ENCODE measurements at regions not wholly inside any gene's neighbourhood (a gene's known extent, or its start where the extent isn't known, plus 50 kb on each side); places are given as distances from the start of the nearest gene placed in this dataset.
"Not testable (repeated sequence)": the region's sequence is repeated elsewhere in the genome, so short reads cannot be mapped to it uniquely, and the experiment has no call there.

DNA sequence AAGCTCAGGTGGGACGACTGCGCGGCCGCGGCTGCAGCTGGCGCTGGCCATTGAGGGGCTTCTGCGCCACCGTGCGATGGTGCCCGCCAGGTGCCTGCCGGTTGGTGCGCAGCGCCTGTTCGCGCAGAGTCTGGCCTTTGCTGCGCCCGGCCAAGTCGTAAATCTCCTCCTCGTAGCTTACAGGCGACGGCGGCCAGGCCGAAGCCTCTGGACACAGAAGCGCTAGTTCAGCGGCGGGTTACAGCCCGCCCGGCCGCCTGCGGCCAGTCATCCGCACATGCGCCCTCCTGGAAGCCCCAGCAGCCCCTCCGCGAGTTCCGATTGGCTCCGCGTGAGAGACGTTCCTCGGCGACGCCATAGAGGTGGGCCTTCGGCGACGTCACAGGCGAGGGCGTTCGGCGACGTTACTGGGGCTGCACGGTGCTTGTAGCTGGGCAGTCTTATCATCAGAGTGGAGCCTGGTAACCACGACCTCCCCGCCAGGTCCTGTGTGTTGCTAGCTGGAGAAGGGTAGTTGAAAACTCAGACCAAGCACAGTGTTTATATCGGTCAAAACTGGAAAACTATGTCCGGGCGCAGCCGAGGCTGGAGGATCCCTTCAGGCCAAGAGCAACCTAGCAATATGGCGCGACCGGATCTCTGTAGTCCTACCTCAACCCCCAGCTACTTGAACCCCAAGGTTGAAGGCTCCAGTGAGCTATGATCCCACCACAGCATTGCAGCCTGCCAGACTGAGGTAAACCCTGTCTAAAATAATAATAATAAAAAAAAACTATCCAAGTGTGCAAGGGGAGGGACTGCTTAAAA, 265.7 kb downstream of the OR4C45 start:
- H3K27me3 Mint-ChIP-seq (ENCODE audit: low read depth): peaks cover 6% of the 10 kb centered on the region; the same call in 1 of the 2 replicates
- H3K4me3 Mint-ChIP-seq: no peak overlapping the region
- CTCF ChIA-PET: no interaction called here
- DNase-seq (ENCODE audit: low spot score) (no peak), ATAC-seq (no peak)
- H3K9me3 Mint-ChIP-seq: peaks cover 33% of the 10 kb centered on the region
- TF ChIP-seq RELA (CRISPR knock-in tag; IDR thresholded peaks at IDR 0.05; ENCODE audit: borderline replicate concordance): no peak
- no peak for TF ChIP-seq ATF3 (CRISPR knock-in tag; conservative IDR thresholded peaks at IDR 0.05)
- no peak for TF ChIP-seq CDX4 (CRISPR knock-in tag; IDR thresholded peaks at IDR 0.05; ENCODE audit: borderline replicate concordance)
- TF ChIP-seq TEAD1 (CRISPR knock-in tag; IDR thresholded peaks at IDR 0.05): no peak
- TF ChIP-seq MLX (CRISPR knock-in tag; IDR thresholded peaks at IDR 0.05): no peak
- TF ChIP-seq ZNF121 (CRISPR knock-in tag; IDR thresholded peaks at IDR 0.05): no peak
- TF ChIP-seq ZNF416 (CRISPR knock-in tag; IDR thresholded peaks at IDR 0.05): no peak
- TF ChIP-seq ZNF138 (CRISPR knock-in tag; conservative IDR thresholded peaks at IDR 0.05): no peak
- TF ChIP-seq AR (CRISPR knock-in tag; IDR thresholded peaks at IDR 0.05): no peak
- TF ChIP-seq ZBTB21 (CRISPR knock-in tag; IDR thresholded peaks at IDR 0.05; ENCODE audit: borderline replicate concordance): no peak
- TF ChIP-seq IRF2 (CRISPR knock-in tag; IDR thresholded peaks at IDR 0.05; ENCODE audit: borderline replicate concordance, low read depth): no peak
- TF ChIP-seq ELF4 (CRISPR knock-in tag; IDR thresholded peaks at IDR 0.05; ENCODE audit: low read depth): no peak
- no peak for TF ChIP-seq KAT7 (CRISPR knock-in tag; IDR thresholded peaks at IDR 0.05; ENCODE audit: borderline replicate concordance)
- no peak for TF ChIP-seq NFYB (CRISPR knock-in tag; conservative IDR thresholded peaks at IDR 0.05; ENCODE audit: low read depth)
- TF ChIP-seq NR1H2 (CRISPR knock-in tag; IDR thresholded peaks at IDR 0.05): no peak
- no peak for TF ChIP-seq ZNF425 (CRISPR knock-in tag; conservative IDR thresholded peaks at IDR 0.05)
- no peak for TF ChIP-seq FOXP4 (CRISPR knock-in tag; IDR thresholded peaks at IDR 0.05)
- TF ChIP-seq TCF7 (CRISPR knock-in tag; IDR thresholded peaks at IDR 0.05; ENCODE audit: low read depth): no peak
- no peak for TF ChIP-seq NFATC4 (CRISPR knock-in tag; IDR thresholded peaks at IDR 0.05)
- no peak overlapping the region for H3K27ac Mint-ChIP-seq
- POLR2A ChIA-PET: no interaction called here
- no peaks in the 10 kb centered on the region for H3K4me1 Mint-ChIP-seq
- peaks cover 29% of the 10 kb centered on the region for H3K36me3 Mint-ChIP-seq

DNA sequence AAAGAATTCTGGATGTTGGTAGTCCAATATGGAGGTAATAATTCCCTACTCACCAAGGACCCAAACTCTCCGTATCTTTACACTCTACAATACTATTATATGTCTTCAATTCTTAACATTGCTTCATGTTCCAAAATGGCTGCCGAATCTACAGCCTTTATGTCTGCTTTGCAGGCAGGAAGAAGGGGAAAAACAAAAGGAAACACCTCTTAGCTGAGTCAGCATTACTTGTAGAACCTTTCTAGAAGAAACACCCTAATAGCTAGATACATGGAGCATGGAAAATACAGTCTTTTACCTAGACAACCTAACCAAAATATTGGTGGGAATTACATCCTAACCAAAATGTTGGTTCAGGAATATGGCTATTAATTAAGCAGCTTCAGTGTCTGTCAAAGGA, 298.0 kb downstream of the OR4C45 start:
- DNase-seq (ENCODE audit: low spot score); H3K4me1 Mint-ChIP-seq; H3K4me3 Mint-ChIP-seq; CTCF ChIA-PET; ATAC-seq; H3K27ac Mint-ChIP-seq; POLR2A ChIA-PET: not testable (repeated sequence)
- peaks cover 94% of the 10 kb centered on the region for H3K36me3 Mint-ChIP-seq
- peaks cover 13% of the 10 kb centered on the region for H3K27me3 Mint-ChIP-seq (ENCODE audit: low read depth)
- peaks cover 89% of the 10 kb centered on the region for H3K9me3 Mint-ChIP-seq
